HG03432 (cell line): ENCODE measurements at regions not wholly inside any gene's neighbourhood (a gene's known extent, or its start where the extent isn't known, plus 50 kb on each side); places are given as distances from the start of the nearest gene placed in this dataset.

ENCODE experiments used
- ATAC-seq: cut with Tn5 transposase; IDR thresholded peaks from one replicate; pipeline ENCODE4 v1.9.1; 2021; ENCODE audit warnings: mild to moderate bottlenecking, moderate library complexity; ENCODE audit not compliant: unreplicated experiment

- no peak for ATAC-seq
Observed at GRCh38 chr9:120018037-120018436, 561.9 kb downstream of the CDK5RAP2 start.

GRCh38 chr9:120016231-120016630 is 563.7 kb downstream of the CDK5RAP2 start:
- no peak for ATAC-seq

GRCh38 chr9:120014796-120015195 is 565.2 kb downstream of the CDK5RAP2 start:
- no peak for ATAC-seq

- no peak for ATAC-seq
Observed at GRCh38 chr9:120009856-120010255, 570.1 kb downstream of the CDK5RAP2 start.

- no peak for ATAC-seq
Observed at GRCh38 chr9:120001536-120001935, 578.4 kb downstream of the CDK5RAP2 start.

GRCh38 chr9:119998614-119999013 is 581.4 kb downstream of the CDK5RAP2 start:
- ATAC-seq = no peak

GRCh38 chr9:119991797-119992196 is 588.2 kb downstream of the CDK5RAP2 start:
- no peak for ATAC-seq

GRCh38 chr9:119986713-119987112 is 593.3 kb downstream of the CDK5RAP2 start:
- no peak for ATAC-seq

- ATAC-seq = no peak
Observed at GRCh38 chr9:119986205-119986604, 593.8 kb downstream of the CDK5RAP2 start.

GRCh38 chr9:119974026-119974425 is 604.8 kb upstream of the BRINP1 start:
- ATAC-seq = no peak

GRCh38 chr9:119968836-119969707 is 599.8 kb upstream of the BRINP1 start:
- peak; percentile 93 for ATAC-seq

GRCh38 chr9:119967867-119968535 is 598.8 kb upstream of the BRINP1 start:
- no peak for ATAC-seq

GRCh38 chr9:119963798-119964372 is 594.6 kb upstream of the BRINP1 start:
- ATAC-seq = no peak

- no peak for ATAC-seq
Observed at GRCh38 chr9:119963258-119963797, 594.1 kb upstream of the BRINP1 start.

- ATAC-seq = no peak
Observed at GRCh38 chr9:119961774-119962424, 592.7 kb upstream of the BRINP1 start.

GRCh38 chr9:119959846-119960545 is 590.8 kb upstream of the BRINP1 start:
- no peak for ATAC-seq

GRCh38 chr9:119956111-119956510 is 586.9 kb upstream of the BRINP1 start:
- ATAC-seq = no peak

GRCh38 chr9:119955276-119955675 is 586.0 kb upstream of the BRINP1 start:
- no peak for ATAC-seq

GRCh38 chr9:119951591-119951990 is 582.4 kb upstream of the BRINP1 start:
- ATAC-seq = no peak

GRCh38 chr9:119951090-119951489 is 581.9 kb upstream of the BRINP1 start:
- no peak for ATAC-seq
